ENCODE measurements at regions not wholly inside any gene's neighbourhood (a gene's known extent, or its start where the extent isn't known, plus 50 kb on each side); places are given as distances from the start of the nearest gene placed in this dataset.

- Mint-ChIP-seq H3K4me3 (no peak overlapping the region), H3K4me1 (peaks cover 0 to 12% (median 5%) of the 10 kb centered on the region in 7 donors), H3K27me3 (peaks cover 11 to 23% (median 18%) of the 10 kb centered on the region in 5 donors), H3K36me3 (peaks cover 0 to 3% (median 0%) of the 10 kb centered on the region in 5 donors), H3K27ac (peak overlapping the region in 1 of 9 donors; percentile 75), H3K9me3 (peaks cover 0 to 3% (median 0%) of the 10 kb centered on the region in 11 donors)
- no peaks in the 10 kb centered on the region for H3K9me3 ChIP-seq (ENCODE audit: control insufficient read depth in 2 of 3, low read length in 3 of 3)
- ChIA-PET POLR2A (no interaction called here), CTCF (no interaction called here)
- H3K4me3 ChIP-seq (ENCODE audit: low read length): no peak overlapping the region
- intact Hi-C loops (cut with micrococcal nuclease): no loop called here
- ATAC-seq (peak; percentile 75), DNase-seq (no peak)
- no peaks in the 10 kb centered on the region for H3K4me1 ChIP-seq (ENCODE audit: control insufficient read depth in 2 of 2, insufficient read depth in 2 of 2, low read length in 2 of 2)
- H3K27me3 ChIP-seq (ENCODE audit: control insufficient read depth in 2 of 2, insufficient read depth in 2 of 2, low read length in 2 of 2): no peaks in the 10 kb centered on the region
- H3K36me3 ChIP-seq (ENCODE audit: control insufficient read depth in 2 of 3, insufficient read depth in 3 of 3, low read length in 3 of 3): no peaks in the 10 kb centered on the region
- H3K27ac ChIP-seq (ENCODE audit: low read depth, low read length): no peak overlapping the region
These were observed 106.6 kb upstream of the TBCA start for GRCh38 chr5:77882670-77883257.

GRCh38 chr5:77881528-77881927, 105.4 kb upstream of the TBCA start:
- no peak overlapping the region for H3K4me3 ChIP-seq (ENCODE audit: low read length)
- DNase-seq (no peak), ATAC-seq (no peak)
- H3K36me3 Mint-ChIP-seq: peaks cover 0 to 3% (median 0%) of the 10 kb centered on the region in 5 donors
- no peaks in the 10 kb centered on the region for H3K36me3 ChIP-seq (ENCODE audit: control insufficient read depth in 2 of 3, insufficient read depth in 3 of 3, low read length in 3 of 3)
- no peak overlapping the region for H3K27ac Mint-ChIP-seq
- peaks cover 0 to 3% (median 0%) of the 10 kb centered on the region in 11 donors for H3K9me3 Mint-ChIP-seq
- intact Hi-C loops (cut with micrococcal nuclease): no loop called here
- no peaks in the 10 kb centered on the region for H3K27me3 ChIP-seq (ENCODE audit: control insufficient read depth in 2 of 2, insufficient read depth in 2 of 2, low read length in 2 of 2)
- H3K27me3 Mint-ChIP-seq: peaks cover 8 to 23% (median 18%) of the 10 kb centered on the region in 5 donors
- no peaks in the 10 kb centered on the region for H3K4me1 ChIP-seq (ENCODE audit: control insufficient read depth in 2 of 2, insufficient read depth in 2 of 2, low read length in 2 of 2)
- no peak overlapping the region for H3K4me3 Mint-ChIP-seq
- no peak overlapping the region for H3K27ac ChIP-seq (ENCODE audit: low read depth, low read length)
- H3K4me1 Mint-ChIP-seq: peaks cover 0 to 16% (median 5%) of the 10 kb centered on the region in 7 donors
- CTCF ChIA-PET: no interaction called here
- no peaks in the 10 kb centered on the region for H3K9me3 ChIP-seq (ENCODE audit: control insufficient read depth in 2 of 3, low read length in 3 of 3)
- POLR2A ChIA-PET: no interaction called here

GRCh38 chr5:77877516-77878355, 101.6 kb upstream of the TBCA start:
- no peaks in the 10 kb centered on the region for H3K9me3 Mint-ChIP-seq
- Histone ChIP-seq H3K4me3 (ENCODE audit: low read length) (no peak overlapping the region), H3K27me3 (ENCODE audit: control insufficient read depth in 2 of 2, insufficient read depth in 2 of 2, low read length in 2 of 2) (no peaks in the 10 kb centered on the region), H3K4me1 (ENCODE audit: control insufficient read depth in 2 of 2, insufficient read depth in 2 of 2, low read length in 2 of 2) (no peaks in the 10 kb centered on the region), H3K36me3 (ENCODE audit: control insufficient read depth in 2 of 3, insufficient read depth in 3 of 3, low read length in 3 of 3) (no peaks in the 10 kb centered on the region), H3K27ac (ENCODE audit: low read depth, low read length) (no peak overlapping the region), H3K9me3 (ENCODE audit: control insufficient read depth in 2 of 3, low read length in 3 of 3) (no peaks in the 10 kb centered on the region)
- CTCF ChIA-PET: no interaction called here
- no peak overlapping the region for H3K27ac Mint-ChIP-seq
- peaks cover 0 to 7% (median 0%) of the 10 kb centered on the region in 7 donors for H3K4me1 Mint-ChIP-seq
- intact Hi-C loops (cut with micrococcal nuclease): no loop called here
- no peak overlapping the region for H3K4me3 Mint-ChIP-seq
- H3K36me3 Mint-ChIP-seq: no peaks in the 10 kb centered on the region
- ATAC-seq (no peak), DNase-seq (no peak)
- peaks cover 0 to 2% (median 0%) of the 10 kb centered on the region in 5 donors for H3K27me3 Mint-ChIP-seq
- POLR2A ChIA-PET: no interaction called here

GRCh38 chr5:77876862-77877502, 100.8 kb upstream of the TBCA start:
- H3K9me3 ChIP-seq (ENCODE audit: control insufficient read depth in 2 of 3, low read length in 3 of 3): no peaks in the 10 kb centered on the region
- no peaks in the 10 kb centered on the region for H3K4me1 ChIP-seq (ENCODE audit: control insufficient read depth in 2 of 2, insufficient read depth in 2 of 2, low read length in 2 of 2)
- no peaks in the 10 kb centered on the region for H3K27me3 ChIP-seq (ENCODE audit: control insufficient read depth in 2 of 2, insufficient read depth in 2 of 2, low read length in 2 of 2)
- no peak overlapping the region for H3K27ac ChIP-seq (ENCODE audit: low read depth, low read length)
- POLR2A ChIA-PET: no interaction called here
- Mint-ChIP-seq H3K36me3 (no peaks in the 10 kb centered on the region), H3K27me3 (peaks cover 0 to 2% (median 0%) of the 10 kb centered on the region in 5 donors), H3K27ac (no peak overlapping the region), H3K4me1 (peaks cover 0 to 4% (median 0%) of the 10 kb centered on the region in 7 donors), H3K9me3 (no peaks in the 10 kb centered on the region), H3K4me3 (no peak overlapping the region)
- intact Hi-C loops (cut with micrococcal nuclease): no loop called here
- H3K36me3 ChIP-seq (ENCODE audit: control insufficient read depth in 2 of 3, insufficient read depth in 3 of 3, low read length in 3 of 3): no peaks in the 10 kb centered on the region
- ATAC-seq (no peak), DNase-seq (no peak)
- CTCF ChIA-PET: no interaction called here
- H3K4me3 ChIP-seq (ENCODE audit: low read length): no peak overlapping the region

- Mint-ChIP-seq H3K27me3 (peaks cover 0 to 2% (median 0%) of the 10 kb centered on the region in 5 donors), H3K36me3 (no peaks in the 10 kb centered on the region), H3K4me3 (no peak overlapping the region), H3K4me1 (peaks cover 0 to 4% (median 0%) of the 10 kb centered on the region in 7 donors), H3K27ac (no peak overlapping the region), H3K9me3 (no peaks in the 10 kb centered on the region)
- intact Hi-C loops (cut with micrococcal nuclease): no loop called here
- H3K27me3 ChIP-seq (ENCODE audit: control insufficient read depth in 2 of 2, insufficient read depth in 2 of 2, low read length in 2 of 2): no peaks in the 10 kb centered on the region
- no peak overlapping the region for H3K4me3 ChIP-seq (ENCODE audit: low read length)
- ChIA-PET POLR2A (no interaction called here), CTCF (no interaction called here)
- no peaks in the 10 kb centered on the region for H3K9me3 ChIP-seq (ENCODE audit: control insufficient read depth in 2 of 3, low read length in 3 of 3)
- no peaks in the 10 kb centered on the region for H3K4me1 ChIP-seq (ENCODE audit: control insufficient read depth in 2 of 2, insufficient read depth in 2 of 2, low read length in 2 of 2)
- ATAC-seq (no peak), DNase-seq (no peak)
- no peak overlapping the region for H3K27ac ChIP-seq (ENCODE audit: low read depth, low read length)
- no peaks in the 10 kb centered on the region for H3K36me3 ChIP-seq (ENCODE audit: control insufficient read depth in 2 of 3, insufficient read depth in 3 of 3, low read length in 3 of 3)
These were observed 100.2 kb upstream of the TBCA start for GRCh38 chr5:77876316-77876715.

GRCh38 chr5:77874691-77875090, 98.6 kb upstream of the TBCA start:
- peaks cover 0 to 4% (median 0%) of the 10 kb centered on the region in 7 donors for H3K4me1 Mint-ChIP-seq
- ATAC-seq: no peak
- CTCF ChIA-PET: no interaction called here
- POLR2A ChIA-PET: no interaction called here
- no peaks in the 10 kb centered on the region for H3K27me3 ChIP-seq (ENCODE audit: control insufficient read depth in 2 of 2, insufficient read depth in 2 of 2, low read length in 2 of 2)
- no peaks in the 10 kb centered on the region for H3K9me3 Mint-ChIP-seq
- no peaks in the 10 kb centered on the region for H3K36me3 ChIP-seq (ENCODE audit: control insufficient read depth in 2 of 3, insufficient read depth in 3 of 3, low read length in 3 of 3)
- no peak overlapping the region for H3K4me3 Mint-ChIP-seq
- H3K27me3 Mint-ChIP-seq: peaks cover 0 to 2% (median 0%) of the 10 kb centered on the region in 5 donors
- H3K9me3 ChIP-seq (ENCODE audit: control insufficient read depth in 2 of 3, low read length in 3 of 3): no peaks in the 10 kb centered on the region
- intact Hi-C loops (cut with micrococcal nuclease): no loop called here
- H3K27ac Mint-ChIP-seq: no peak overlapping the region
- no peak for DNase-seq
- no peak overlapping the region for H3K27ac ChIP-seq (ENCODE audit: low read depth, low read length)
- no peaks in the 10 kb centered on the region for H3K4me1 ChIP-seq (ENCODE audit: control insufficient read depth in 2 of 2, insufficient read depth in 2 of 2, low read length in 2 of 2)
- H3K36me3 Mint-ChIP-seq: no peaks in the 10 kb centered on the region
- no peak overlapping the region for H3K4me3 ChIP-seq (ENCODE audit: low read length)

Data from naive thymus-derived CD4-positive, alpha-beta T cell (primary cell).